CD4-positive, alpha-beta T cell (primary cell): ENCODE measurements at regions not wholly inside any gene's neighbourhood (a gene's known extent, or its start where the extent isn't known, plus 50 kb on each side); places are given as distances from the start of the nearest gene placed in this dataset.

ENCODE experiments used
- ATAC-seq: fragments of 200-7000 bp; cut with Tn5 transposase; one replicate; pipeline ENCODE4 v1.10.0; 2022; ENCODE audit warnings: mild to moderate bottlenecking; ENCODE audit not compliant: poor library complexity
- CTCF ChIA-PET: fragments of 350-600 bp; sonication (Branson Sonifier 250); formaldehyde crosslinking; loops from one replicate; lab custom pipeline; 2021; ENCODE audit warnings: antibody characterized with exemption, inconsistent platforms; lab: Charles Lee
- POLR2A ChIA-PET: fragments of 350-600 bp; sonication (Branson Sonifier 250); formaldehyde crosslinking; loops from one replicate; lab custom pipeline; 2021; ENCODE audit warnings: antibody characterized with exemption, inconsistent platforms; lab: Charles Lee
- DNase-seq, 14 experiments: peaks; one replicate each; pipeline ENCODE4 v3.0.0-alpha.2; 2013 to 2020; ENCODE audit warnings: mixed read lengths in 2 of 14
- H3K27ac ChIP-seq, 2 donors: one replicate each; pipeline versions ENCODE4 v1.5.1 to v1.7.0; 2013; ENCODE audit warnings: low read length in 2 of 2, low read depth in 1 of 2, mild to moderate bottlenecking in 1 of 2
- H3K27me3 ChIP-seq, 2 experiments: 1 replicate in 1 of 2; 2 replicates in 1 of 2; pipeline versions ENCODE4 v1.6.1 to v1.7.0; 2013; ENCODE audit warnings: low read length in 2 of 2, control low read depth in 1 of 2, mild to moderate bottlenecking in 1 of 2, moderate library complexity in 1 of 2; ENCODE audit not compliant: insufficient read depth in 2 of 2, control insufficient read depth in 1 of 2
- H3K36me3 ChIP-seq: one replicate; pipeline ENCODE4 v1.6.1; 2013; ENCODE audit warnings: low read length, control low read depth; ENCODE audit not compliant: insufficient read depth
- H3K4me1 ChIP-seq: one replicate; pipeline ENCODE4 v1.6.1; 2013; ENCODE audit warnings: low read length, control low read depth; ENCODE audit not compliant: insufficient read depth
- H3K4me3 ChIP-seq: one replicate; pipeline ENCODE4 v1.5.1; 2013; ENCODE audit warnings: mild to moderate bottlenecking, low read length, moderate library complexity
- H3K9me3 ChIP-seq, 2 experiments: 1 replicate in 1 of 2; 2 replicates in 1 of 2; pipeline versions ENCODE4 v1.6.1 to v1.7.0; 2013; ENCODE audit warnings: low read length in 2 of 2, mild to moderate bottlenecking in 2 of 2, control low read depth in 1 of 2, moderate library complexity in 1 of 2; ENCODE audit not compliant: control insufficient read depth in 1 of 2, insufficient read depth in 1 of 2
- H3K27ac Mint-ChIP-seq: one replicate; pipeline ENCODE4 v1.8.0; 2020; ENCODE audit warnings: mixed read lengths
- H3K27me3 Mint-ChIP-seq: one replicate; pipeline ENCODE4 v1.8.0; 2021; ENCODE audit warnings: mixed read lengths
- H3K36me3 Mint-ChIP-seq: one replicate; pipeline ENCODE4 v1.8.0; 2021; ENCODE audit warnings: low read depth, mixed read lengths
- H3K4me1 Mint-ChIP-seq: one replicate; pipeline ENCODE4 v1.8.0; 2021; ENCODE audit warnings: low read depth, mixed read lengths
- H3K4me3 Mint-ChIP-seq: one replicate; pipeline ENCODE4 v1.8.0; 2020; ENCODE audit warnings: mild to moderate bottlenecking, mixed read lengths
- H3K9me3 Mint-ChIP-seq: one replicate; pipeline ENCODE4 v1.8.0; 2020; ENCODE audit warnings: mixed read lengths
- CTCF ChIP-seq: fragments of 200-600 bp; IDR thresholded peaks from one replicate; pipeline ENCODE4 v1.8.0; 2022; ENCODE audit warnings: antibody characterized with exemption, mild to moderate bottlenecking
- intact Hi-C, 2 experiments: fragments of 100-400 bp; cut with DNase I in 1 of 2; cut with micrococcal nuclease in 1 of 2; formaldehyde crosslinking; loops; one replicate each; pipeline versions ENCODE4 v1.15.1 to v1.9.0; 2023 to 2025; cut with DNase I, micrococcal nuclease

- H3K9me3 ChIP-seq, result no peaks in the 10 kb centered on the region
- no peaks in the 10 kb centered on the region for H3K4me1 ChIP-seq
- Mint-ChIP-seq H3K9me3 (no peaks in the 10 kb centered on the region), H3K27me3 (no peaks in the 10 kb centered on the region), H3K4me1 (no peaks in the 10 kb centered on the region), H3K27ac (no peak overlapping the region), H3K4me3 (no peak overlapping the region), H3K36me3 (no peaks in the 10 kb centered on the region)
- no peak for TF ChIP-seq CTCF
- CTCF ChIA-PET, result no interaction called here
- ATAC-seq (no peak), DNase-seq (no peak)
- intact Hi-C loops, result no loop called here
- POLR2A ChIA-PET, result no interaction called here
- H3K4me3 ChIP-seq, result no peak overlapping the region
- no peak overlapping the region for H3K27ac ChIP-seq
- no peaks in the 10 kb centered on the region for H3K27me3 ChIP-seq
- no peaks in the 10 kb centered on the region for H3K36me3 ChIP-seq
These were observed 52.8 kb upstream of the RTN4 start for GRCh38 chr2:55103046-55103445.

DNA sequence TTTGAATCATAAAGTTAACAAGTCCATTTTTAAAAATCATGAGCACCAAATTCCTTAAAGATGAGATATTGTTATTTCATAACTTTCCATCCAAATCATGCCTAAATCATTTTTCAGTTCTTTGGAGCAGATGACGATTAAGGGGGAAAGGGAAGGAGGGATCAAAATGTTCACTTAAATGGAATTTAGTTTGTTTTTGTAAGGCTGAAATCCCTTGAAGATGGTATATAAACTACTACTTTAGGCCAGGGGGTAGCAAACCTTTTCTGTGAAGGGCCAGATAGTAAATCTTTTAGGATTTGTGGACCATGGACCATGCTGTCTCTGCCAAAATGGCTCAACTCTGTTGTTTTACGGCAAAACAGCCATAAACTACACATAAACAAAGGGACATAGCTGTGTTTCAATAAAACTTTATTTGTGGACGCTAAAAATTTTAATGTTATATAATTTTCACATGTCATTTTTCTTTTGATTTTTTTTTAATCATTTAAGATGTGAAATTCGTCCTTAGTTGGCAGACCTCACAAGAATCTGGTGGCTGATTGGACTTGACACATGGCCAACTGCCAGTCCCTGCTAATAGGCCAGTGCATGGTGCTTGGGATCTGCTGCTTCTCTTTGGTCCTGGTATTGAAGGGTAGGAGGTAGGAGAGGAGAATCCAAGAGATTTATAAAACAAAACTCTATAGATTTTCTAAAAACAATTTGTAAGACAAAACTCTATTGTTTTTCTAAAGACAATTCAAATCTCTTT, 52.0 kb upstream of the RTN4 start:
- no peaks in the 10 kb centered on the region for H3K9me3 ChIP-seq
- no peaks in the 10 kb centered on the region for H3K36me3 ChIP-seq
- no peak for TF ChIP-seq CTCF
- Mint-ChIP-seq H3K27me3 (no peaks in the 10 kb centered on the region), H3K4me3 (no peak overlapping the region), H3K36me3 (no peaks in the 10 kb centered on the region), H3K9me3 (no peaks in the 10 kb centered on the region), H3K4me1 (no peaks in the 10 kb centered on the region), H3K27ac (no peak overlapping the region)
- POLR2A ChIA-PET, result interaction anchor here (0.6 kb wide), 1 partner anchor 611 kb away, joined by 3 read pairs; no protein-coding TSS in a partner anchor
- DNase-seq (no peak), ATAC-seq (no peak)
- H3K27me3 ChIP-seq, result no peaks in the 10 kb centered on the region
- CTCF ChIA-PET, result no interaction called here
- intact Hi-C loops, result no loop called here
- no peak overlapping the region for H3K27ac ChIP-seq
- no peak overlapping the region for H3K4me3 ChIP-seq
- no peaks in the 10 kb centered on the region for H3K4me1 ChIP-seq

- ATAC-seq (no peak), DNase-seq (no peak)
- TF ChIP-seq CTCF, result no peak
- Mint-ChIP-seq H3K27ac (no peak overlapping the region), H3K9me3 (no peaks in the 10 kb centered on the region), H3K36me3 (no peaks in the 10 kb centered on the region), H3K4me3 (no peak overlapping the region), H3K27me3 (no peaks in the 10 kb centered on the region), H3K4me1 (no peaks in the 10 kb centered on the region)
- CTCF ChIA-PET, result no interaction called here
- intact Hi-C loops, result no loop called here
- no peaks in the 10 kb centered on the region for H3K27me3 ChIP-seq
- H3K27ac ChIP-seq, result no peak overlapping the region
- POLR2A ChIA-PET, result interaction anchor here (0.9 kb wide), 1 partner anchor 51 kb away, joined by 3 read pairs; the partner anchor contains the start of gene RTN4
- H3K9me3 ChIP-seq, result no peaks in the 10 kb centered on the region
- no peaks in the 10 kb centered on the region for H3K36me3 ChIP-seq
- H3K4me1 ChIP-seq, result no peaks in the 10 kb centered on the region
- no peak overlapping the region for H3K4me3 ChIP-seq
These were observed 51.2 kb upstream of the RTN4 start for GRCh38 chr2:55101466-55101865.
